Erythroblast (primary cell): ENCODE measurements at regions not wholly inside any gene's neighbourhood (a gene's known extent, or its start where the extent isn't known, plus 50 kb on each side); places are given as distances from the start of the nearest gene placed in this dataset.

Experiments
- GATA1 ChIP-seq: IDR thresholded peaks from 2 replicates; pipeline ENCODE4 v1.6.1; 2011; ENCODE audit warnings: low read depth, mild to moderate bottlenecking, control low read depth, low read length, moderate library complexity
- POLR2A ChIP-seq: IDR thresholded peaks from 2 replicates; pipeline ENCODE4 v1.6.1; 2011; ENCODE audit warnings: mild to moderate bottlenecking, low read length

GRCh38 chr3:18137958-18138357, 287.2 kb downstream of the SATB1 start:
- TF ChIP-seq POLR2A, result no peak
- no peak for TF ChIP-seq GATA1
